HG03354 (cell line): ENCODE measurements at regions not wholly inside any gene's neighbourhood (a gene's known extent, or its start where the extent isn't known, plus 50 kb on each side); places are given as distances from the start of the nearest gene placed in this dataset.

Source experiments
- ATAC-seq: cut with Tn5 transposase; IDR thresholded peaks from one replicate; pipeline ENCODE4 v1.9.1; 2021; ENCODE audit warnings: mild to moderate bottlenecking; ENCODE audit not compliant: unreplicated experiment, poor library complexity, severe bottlenecking

DNA sequence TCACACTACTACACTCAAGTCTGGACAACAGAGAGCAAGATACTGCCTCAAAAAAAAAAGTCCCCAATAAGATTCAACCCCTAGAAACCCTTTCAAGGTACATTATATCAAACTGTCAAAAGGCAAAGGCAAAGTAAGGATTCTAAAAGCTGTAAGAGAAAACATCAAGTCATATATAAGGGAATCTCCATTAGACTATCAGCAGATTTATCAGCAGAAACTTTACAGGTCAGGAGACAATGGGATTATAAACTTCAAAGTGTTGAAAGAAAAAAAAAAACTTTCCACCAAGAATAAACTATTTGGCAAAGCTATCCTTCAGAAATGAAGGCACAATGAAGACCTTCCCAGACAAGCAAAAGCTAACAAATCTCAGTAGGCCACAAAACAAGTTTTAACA, 63.5 kb upstream of the DMRT1 start:
- no peak for ATAC-seq

GRCh38 chr9:784202-784601, 57.3 kb upstream of the DMRT1 start:
- ATAC-seq = no peak

DNA sequence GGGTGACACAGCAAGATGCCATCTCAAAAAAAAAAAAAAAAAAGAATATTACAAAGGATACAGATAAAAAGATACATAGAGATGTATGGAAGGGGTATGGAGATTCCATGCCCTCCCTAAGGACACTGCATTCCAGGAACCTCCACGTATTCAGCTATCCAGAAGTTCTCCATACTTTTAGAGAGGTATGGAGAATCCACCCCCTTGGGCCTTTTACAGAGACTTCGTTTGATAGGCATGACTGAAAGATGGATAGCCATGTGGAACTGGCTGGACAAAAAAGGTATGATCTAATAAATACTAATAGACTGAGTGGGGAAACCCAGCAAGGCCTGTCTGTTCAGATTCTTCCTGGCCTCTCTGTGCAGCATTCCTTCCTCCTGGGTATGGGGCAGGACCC, 56.6 kb upstream of the DMRT1 start:
- no peak for ATAC-seq

DNA sequence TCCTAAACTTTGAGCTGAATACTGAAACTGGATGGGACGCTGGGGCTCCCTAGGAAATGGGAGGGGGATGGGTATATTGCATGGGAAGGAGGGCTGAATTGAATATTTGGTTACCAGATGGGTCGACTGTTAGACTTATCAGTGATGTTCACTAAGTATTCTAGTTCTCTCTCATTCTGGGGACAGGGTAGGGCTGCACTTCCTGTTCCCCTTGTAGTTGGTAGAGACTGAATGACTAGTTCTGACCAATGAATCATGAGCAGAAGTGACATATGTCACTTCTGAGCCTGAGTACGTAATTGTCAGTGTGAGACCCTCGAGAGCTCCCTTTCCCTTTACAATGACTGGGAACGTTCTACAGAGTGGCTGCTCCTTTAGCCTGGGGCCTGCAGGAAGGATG, 55.5 kb upstream of the DMRT1 start:
- no peak for ATAC-seq

DNA sequence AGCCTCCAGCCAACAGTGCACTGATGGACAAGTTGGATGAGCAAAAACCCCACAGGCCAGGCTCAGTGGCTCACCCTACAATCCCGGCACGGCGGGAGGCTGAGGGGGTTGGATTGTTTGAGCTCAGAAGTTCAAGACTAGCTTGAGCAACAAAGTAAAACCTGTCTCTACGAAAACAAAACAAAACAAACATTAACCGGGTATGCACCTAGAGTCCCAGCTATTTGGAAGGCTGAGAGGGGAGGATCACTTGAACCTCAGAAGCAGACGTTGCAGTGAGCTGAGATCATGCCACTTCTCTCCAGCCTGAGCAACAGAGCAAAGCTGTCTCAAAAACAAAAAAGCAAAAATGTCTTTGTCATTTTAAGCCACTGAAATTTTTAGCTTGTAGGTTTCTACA, 55.1 kb upstream of the DMRT1 start:
- ATAC-seq = no peak

GRCh38 chr9:788777-789176, 52.7 kb upstream of the DMRT1 start:
- no peak for ATAC-seq
